Liver (tissue), 8 donors: ENCODE measurements at regions not wholly inside any gene's neighbourhood (a gene's known extent, or its start where the extent isn't known, plus 50 kb on each side); places are given as distances from the start of the nearest gene placed in this dataset.

Experiments
- DNase-seq: peaks from one replicate; pipeline ENCODE4 v3.0.0-alpha.2; 2017; ENCODE audit warnings: low spot score
- H3K27ac ChIP-seq, 2 donors: one replicate each; pipeline ENCODE4 v1.7.0; 2013; ENCODE audit warnings: inconsistent platforms in 2 of 2, low read length in 2 of 2, control low read depth in 1 of 2, low read depth in 1 of 2, mild to moderate bottlenecking in 1 of 2
- H3K27me3 ChIP-seq, 4 donors: one replicate each; pipeline versions ENCODE4 v1.6.1 to v1.7.0; 2013; ENCODE audit warnings: low read length in 3 of 4, inconsistent platforms in 1 of 4, mild to moderate bottlenecking in 1 of 4, moderate library complexity in 1 of 4; ENCODE audit not compliant: control insufficient read depth in 4 of 4, insufficient read depth in 4 of 4
- H3K36me3 ChIP-seq, 4 donors: one replicate each; pipeline versions ENCODE4 v1.6.1 to v1.7.0; 2013; ENCODE audit warnings: low read length in 3 of 4, mild to moderate bottlenecking in 3 of 4, low read depth in 1 of 4, moderate library complexity in 1 of 4; ENCODE audit not compliant: control insufficient read depth in 4 of 4, insufficient read depth in 3 of 4
- H3K4me1 ChIP-seq, 4 donors: one replicate each; pipeline versions ENCODE4 v1.6.1 to v1.7.0; 2013; ENCODE audit warnings: low read length in 3 of 4, mild to moderate bottlenecking in 3 of 4, moderate library complexity in 1 of 4; ENCODE audit not compliant: control insufficient read depth in 4 of 4, insufficient read depth in 4 of 4
- H3K4me3 ChIP-seq, 3 donors: one replicate each; pipeline versions ENCODE4 v1.6.1 to v1.7.0; 2013; ENCODE audit warnings: low read length in 3 of 3, control low read depth in 1 of 3, low read depth in 1 of 3, mild to moderate bottlenecking in 1 of 3
- H3K9ac ChIP-seq, 2 donors: one replicate each; pipeline ENCODE4 v1.7.0; 2013; ENCODE audit warnings: low read length in 2 of 2, mild to moderate bottlenecking in 2 of 2, moderate library complexity in 2 of 2, control low read depth in 1 of 2, low read depth in 1 of 2
- H3K9me3 ChIP-seq, 4 donors: one replicate each; pipeline versions ENCODE4 v1.6.1 to v1.7.0; 2013; ENCODE audit warnings: low read length in 3 of 4; ENCODE audit not compliant: control insufficient read depth in 4 of 4
- EGR1 ChIP-seq, 2 donors: IDR thresholded peaks; 2 replicates each; pipeline ENCODE4 v1.6.1; 2016 to 2018; ENCODE audit warnings: antibody characterized with exemption in 2 of 2, low read depth in 2 of 2
- FOXA1 ChIP-seq: IDR thresholded peaks from 2 replicates; pipeline ENCODE4 v1.6.1; 2016; ENCODE audit warnings: antibody characterized with exemption
- FOXA2 ChIP-seq: IDR thresholded peaks from 2 replicates; pipeline ENCODE4 v1.6.1; 2016; ENCODE audit warnings: antibody characterized with exemption
- GABPA ChIP-seq, 2 donors: IDR thresholded peaks in 1 of 2; conservative IDR thresholded peaks in 1 of 2; 2 replicates each; pipeline ENCODE4 v1.6.1; 2016; ENCODE audit warnings: antibody characterized with exemption in 2 of 2, mild to moderate bottlenecking in 1 of 2, moderate library complexity in 1 of 2
- HNF4A ChIP-seq, 2 donors: conservative IDR thresholded peaks; 2 replicates each; pipeline ENCODE4 v1.6.1; 2016; ENCODE audit warnings: antibody characterized with exemption in 2 of 2, mild to moderate bottlenecking in 2 of 2
- HNF4G ChIP-seq: IDR thresholded peaks from 2 replicates; pipeline ENCODE4 v1.6.1; 2016; ENCODE audit warnings: antibody characterized with exemption
- JUND ChIP-seq, 2 donors: IDR thresholded peaks; 2 replicates each; pipeline ENCODE4 v1.6.1; 2016; ENCODE audit warnings: antibody characterized with exemption in 2 of 2
- NR2F2 ChIP-seq: IDR thresholded peaks from 2 replicates; pipeline ENCODE4 v1.6.1; 2016; ENCODE audit warnings: antibody characterized with exemption
- RAD21 ChIP-seq, 2 donors: IDR thresholded peaks; 2 replicates each; pipeline ENCODE4 v1.6.1; 2016; ENCODE audit warnings: antibody characterized with exemption in 2 of 2, mild to moderate bottlenecking in 2 of 2
- RXRA ChIP-seq, 2 donors: IDR thresholded peaks; 2 replicates each; pipeline ENCODE4 v1.6.1; 2017 to 2018; ENCODE audit warnings: antibody characterized with exemption in 2 of 2, mild to moderate bottlenecking in 1 of 2
- SP1 ChIP-seq: IDR thresholded peaks from 2 replicates; pipeline ENCODE4 v1.6.1; 2018; ENCODE audit warnings: antibody characterized with exemption, mild to moderate bottlenecking
- TAF1 ChIP-seq: conservative IDR thresholded peaks from 2 replicates; pipeline ENCODE4 v1.6.1; 2016; ENCODE audit warnings: antibody characterized with exemption, mild to moderate bottlenecking
- YY1 ChIP-seq: IDR thresholded peaks from 2 replicates; pipeline ENCODE4 v1.6.1; 2016; ENCODE audit warnings: antibody characterized with exemption, mild to moderate bottlenecking
- WGBS: extraction: QIAGEN DNeasy Blood & Tissue Kit; methylation state at CpG from one replicate; pipeline ENCODE4 v1.1.7; 2013; 5-methylcytosine and 5-hydroxymethylcytosine counted together
- TF ChIP-seq, protein P1 (sequence below): IDR thresholded peaks from 2 replicates; pipeline ENCODE4 v1.6.1; 2016; ENCODE audit warnings: antibody characterized with exemption
- TF ChIP-seq, protein P2 (sequence below): fragments of 150-350 bp; IDR thresholded peaks from 2 replicates; pipeline ENCODE4 v1.5.1; 2017; ENCODE audit warnings: improper control_type of control experiment, low read depth, low read length; ENCODE audit not compliant: missing input control
- TF ChIP-seq, protein P3 (sequence below): IDR thresholded peaks from 2 replicates; pipeline ENCODE4 v1.6.1; 2016; ENCODE audit warnings: antibody characterized with exemption, mild to moderate bottlenecking
- TF ChIP-seq, protein P4 (sequence below): IDR thresholded peaks from 2 replicates; pipeline ENCODE4 v1.6.1; 2016; ENCODE audit warnings: antibody characterized with exemption
- TF ChIP-seq, protein P5 (sequence below): IDR thresholded peaks from 2 replicates; pipeline ENCODE4 v1.6.1; 2016; ENCODE audit warnings: antibody characterized with exemption
- donor health status: healthy.
- donor health status: healthy.
- donor health status: healthy.
- donor health status: healthy.
- donor health status: healthy.

DNA sequence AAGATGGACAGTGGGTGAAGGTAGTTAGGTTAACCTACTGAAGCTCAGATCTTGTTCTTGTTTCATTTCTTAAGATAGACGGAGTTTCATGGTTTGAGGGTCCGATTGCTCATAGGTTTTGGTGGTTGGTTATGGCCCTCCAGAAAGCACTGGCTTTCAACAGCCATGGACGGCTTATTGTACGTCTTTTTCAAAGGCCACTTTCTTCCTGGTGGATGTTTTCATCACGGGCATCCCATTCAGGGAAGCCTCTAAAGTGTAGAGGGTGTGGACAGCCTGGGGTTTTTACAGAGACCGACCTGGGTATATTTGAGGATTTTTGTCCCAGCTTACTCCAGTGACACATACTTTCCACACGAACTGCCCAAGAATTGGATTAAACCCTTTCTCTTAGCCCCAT lies 132.7 kb upstream of the ONECUT1 start:
- Histone ChIP-seq H3K4me1 (no peaks in the 10 kb centered on the region), H3K4me3 (no peak overlapping the region)
- WGBS: 92% methylated on average over 7 of the region's 7 CpGs

DNA sequence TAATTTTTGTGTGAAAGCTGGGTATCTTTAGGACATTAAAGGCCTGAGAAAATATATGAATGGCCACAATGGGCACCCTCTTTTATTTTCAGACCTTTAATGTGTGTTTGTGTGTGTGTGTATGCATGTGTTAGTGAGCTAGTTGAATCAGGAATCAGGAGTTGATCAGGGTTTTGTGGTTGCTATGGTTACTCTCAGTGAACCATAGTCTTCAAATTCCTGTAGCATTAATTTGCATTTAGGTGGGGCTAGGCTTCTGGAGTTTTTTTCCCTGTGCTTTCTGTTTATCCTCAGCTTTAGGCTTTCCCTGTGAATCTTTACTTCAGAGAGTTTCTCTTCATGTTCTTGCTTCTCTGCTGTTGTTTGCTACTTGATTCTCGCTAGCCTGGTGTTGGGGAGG lies 122.0 kb upstream of the ONECUT1 start:
- no peak overlapping the region for H3K27ac ChIP-seq
- H3K36me3 ChIP-seq: no peaks in the 10 kb centered on the region
- no peak overlapping the region for H3K4me3 ChIP-seq
- H3K27me3 ChIP-seq: no peaks in the 10 kb centered on the region
- no peaks in the 10 kb centered on the region for H3K4me1 ChIP-seq
- 91% methylated on average over 1 of the region's 1 CpG for WGBS
- no peaks in the 10 kb centered on the region for H3K9me3 ChIP-seq
- no peak overlapping the region for H3K9ac ChIP-seq
- DNase-seq: no peak
- TF ChIP-seq HNF4G (no peak), SP1 (no peak), EGR1 (IDR thresholded peaks at IDR 0.05; ENCODE audit: low read depth in 2 of 2) (no peak), TAF1 (no peak), RXRA (IDR thresholded peaks at IDR 0.05) (no peak), GABPA (IDR thresholded peaks at IDR 0.05 in 1 of 2, conservative IDR thresholded peaks at IDR 0.05 in 1 of 2) (no peak)
- TF ChIP-seq, protein P1, sequence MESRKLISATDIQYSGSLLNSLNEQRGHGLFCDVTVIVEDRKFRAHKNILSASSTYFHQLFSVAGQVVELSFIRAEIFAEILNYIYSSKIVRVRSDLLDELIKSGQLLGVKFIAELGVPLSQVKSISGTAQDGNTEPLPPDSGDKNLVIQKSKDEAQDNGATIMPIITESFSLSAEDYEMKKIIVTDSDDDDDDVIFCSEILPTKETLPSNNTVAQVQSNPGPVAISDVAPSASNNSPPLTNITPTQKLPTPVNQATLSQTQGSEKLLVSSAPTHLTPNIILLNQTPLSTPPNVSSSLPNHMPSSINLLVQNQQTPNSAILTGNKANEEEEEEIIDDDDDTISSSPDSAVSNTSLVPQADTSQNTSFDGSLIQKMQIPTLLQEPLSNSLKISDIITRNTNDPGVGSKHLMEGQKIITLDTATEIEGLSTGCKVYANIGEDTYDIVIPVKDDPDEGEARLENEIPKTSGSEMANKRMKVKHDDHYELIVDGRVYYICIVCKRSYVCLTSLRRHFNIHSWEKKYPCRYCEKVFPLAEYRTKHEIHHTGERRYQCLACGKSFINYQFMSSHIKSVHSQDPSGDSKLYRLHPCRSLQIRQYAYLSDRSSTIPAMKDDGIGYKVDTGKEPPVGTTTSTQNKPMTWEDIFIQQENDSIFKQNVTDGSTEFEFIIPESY: no peak
- TF ChIP-seq, protein P2, sequence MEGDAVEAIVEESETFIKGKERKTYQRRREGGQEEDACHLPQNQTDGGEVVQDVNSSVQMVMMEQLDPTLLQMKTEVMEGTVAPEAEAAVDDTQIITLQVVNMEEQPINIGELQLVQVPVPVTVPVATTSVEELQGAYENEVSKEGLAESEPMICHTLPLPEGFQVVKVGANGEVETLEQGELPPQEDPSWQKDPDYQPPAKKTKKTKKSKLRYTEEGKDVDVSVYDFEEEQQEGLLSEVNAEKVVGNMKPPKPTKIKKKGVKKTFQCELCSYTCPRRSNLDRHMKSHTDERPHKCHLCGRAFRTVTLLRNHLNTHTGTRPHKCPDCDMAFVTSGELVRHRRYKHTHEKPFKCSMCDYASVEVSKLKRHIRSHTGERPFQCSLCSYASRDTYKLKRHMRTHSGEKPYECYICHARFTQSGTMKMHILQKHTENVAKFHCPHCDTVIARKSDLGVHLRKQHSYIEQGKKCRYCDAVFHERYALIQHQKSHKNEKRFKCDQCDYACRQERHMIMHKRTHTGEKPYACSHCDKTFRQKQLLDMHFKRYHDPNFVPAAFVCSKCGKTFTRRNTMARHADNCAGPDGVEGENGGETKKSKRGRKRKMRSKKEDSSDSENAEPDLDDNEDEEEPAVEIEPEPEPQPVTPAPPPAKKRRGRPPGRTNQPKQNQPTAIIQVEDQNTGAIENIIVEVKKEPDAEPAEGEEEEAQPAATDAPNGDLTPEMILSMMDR: no peak

More for the DNA sequence above, 132.7 kb upstream of the ONECUT1 start:
- H3K27me3 ChIP-seq: no peaks in the 10 kb centered on the region
- no peaks in the 10 kb centered on the region for H3K9me3 ChIP-seq
- no peak overlapping the region for H3K9ac ChIP-seq
- TF ChIP-seq HNF4G (no peak), JUND (IDR thresholded peaks at IDR 0.05) (no peak), FOXA2 (no peak), SP1 (no peak), EGR1 (IDR thresholded peaks at IDR 0.05; ENCODE audit: low read depth in 2 of 2) (no peak), HNF4A (conservative IDR thresholded peaks at IDR 0.05) (no peak), GABPA (IDR thresholded peaks at IDR 0.05 in 1 of 2, conservative IDR thresholded peaks at IDR 0.05 in 1 of 2) (no peak), RXRA (IDR thresholded peaks at IDR 0.05) (no peak), FOXA1 (no peak), YY1 (no peak), TAF1 (no peak), RAD21 (IDR thresholded peaks at IDR 0.05) (no peak), NR2F2 (no peak)
- TF ChIP-seq, protein P3, sequence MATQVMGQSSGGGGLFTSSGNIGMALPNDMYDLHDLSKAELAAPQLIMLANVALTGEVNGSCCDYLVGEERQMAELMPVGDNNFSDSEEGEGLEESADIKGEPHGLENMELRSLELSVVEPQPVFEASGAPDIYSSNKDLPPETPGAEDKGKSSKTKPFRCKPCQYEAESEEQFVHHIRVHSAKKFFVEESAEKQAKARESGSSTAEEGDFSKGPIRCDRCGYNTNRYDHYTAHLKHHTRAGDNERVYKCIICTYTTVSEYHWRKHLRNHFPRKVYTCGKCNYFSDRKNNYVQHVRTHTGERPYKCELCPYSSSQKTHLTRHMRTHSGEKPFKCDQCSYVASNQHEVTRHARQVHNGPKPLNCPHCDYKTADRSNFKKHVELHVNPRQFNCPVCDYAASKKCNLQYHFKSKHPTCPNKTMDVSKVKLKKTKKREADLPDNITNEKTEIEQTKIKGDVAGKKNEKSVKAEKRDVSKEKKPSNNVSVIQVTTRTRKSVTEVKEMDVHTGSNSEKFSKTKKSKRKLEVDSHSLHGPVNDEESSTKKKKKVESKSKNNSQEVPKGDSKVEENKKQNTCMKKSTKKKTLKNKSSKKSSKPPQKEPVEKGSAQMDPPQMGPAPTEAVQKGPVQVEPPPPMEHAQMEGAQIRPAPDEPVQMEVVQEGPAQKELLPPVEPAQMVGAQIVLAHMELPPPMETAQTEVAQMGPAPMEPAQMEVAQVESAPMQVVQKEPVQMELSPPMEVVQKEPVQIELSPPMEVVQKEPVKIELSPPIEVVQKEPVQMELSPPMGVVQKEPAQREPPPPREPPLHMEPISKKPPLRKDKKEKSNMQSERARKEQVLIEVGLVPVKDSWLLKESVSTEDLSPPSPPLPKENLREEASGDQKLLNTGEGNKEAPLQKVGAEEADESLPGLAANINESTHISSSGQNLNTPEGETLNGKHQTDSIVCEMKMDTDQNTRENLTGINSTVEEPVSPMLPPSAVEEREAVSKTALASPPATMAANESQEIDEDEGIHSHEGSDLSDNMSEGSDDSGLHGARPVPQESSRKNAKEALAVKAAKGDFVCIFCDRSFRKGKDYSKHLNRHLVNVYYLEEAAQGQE: no peak
- TF ChIP-seq, protein P2: no peak
- TF ChIP-seq, protein P1: no peak
- TF ChIP-seq, protein P4, sequence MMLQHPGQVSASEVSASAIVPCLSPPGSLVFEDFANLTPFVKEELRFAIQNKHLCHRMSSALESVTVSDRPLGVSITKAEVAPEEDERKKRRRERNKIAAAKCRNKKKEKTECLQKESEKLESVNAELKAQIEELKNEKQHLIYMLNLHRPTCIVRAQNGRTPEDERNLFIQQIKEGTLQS: no peak
- TF ChIP-seq, protein P5, sequence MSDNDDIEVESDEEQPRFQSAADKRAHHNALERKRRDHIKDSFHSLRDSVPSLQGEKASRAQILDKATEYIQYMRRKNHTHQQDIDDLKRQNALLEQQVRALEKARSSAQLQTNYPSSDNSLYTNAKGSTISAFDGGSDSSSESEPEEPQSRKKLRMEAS: no peak
- DNase-seq: no peak
- no peak overlapping the region for H3K27ac ChIP-seq
- no peaks in the 10 kb centered on the region for H3K36me3 ChIP-seq
